ENCODE measurements at regions not wholly inside any gene's neighbourhood (a gene's known extent, or its start where the extent isn't known, plus 50 kb on each side); places are given as distances from the start of the nearest gene placed in this dataset.

- Histone ChIP-seq H3K36me3 (ENCODE audit: control insufficient read depth, insufficient read depth, low read length) (no peaks in the 10 kb centered on the region), H3K9ac (ENCODE audit: low read length) (no peak overlapping the region), H3K27me3 (ENCODE audit: control insufficient read depth, insufficient read depth, low read length) (peaks cover 64% of the 10 kb centered on the region), H3K4me1 (ENCODE audit: control insufficient read depth, insufficient read depth, low read length) (peaks cover 14% of the 10 kb centered on the region), H3K9me3 (ENCODE audit: control insufficient read depth, insufficient read depth, low read depth, low read length) (no peaks in the 10 kb centered on the region), H3K27ac (ENCODE audit: low read depth, low read length) (no peak overlapping the region), H3K4me3 (ENCODE audit: low read depth, low read length) (no peak overlapping the region)
Measured at GRCh38 chr5:12237837-12238575, 333.8 kb upstream of the CTNND2 start.

GRCh38 chr5:12230659-12231058 lies 326.4 kb upstream of the CTNND2 start:
- Histone ChIP-seq H3K4me1 (ENCODE audit: control insufficient read depth, insufficient read depth, low read length) (peaks cover 9% of the 10 kb centered on the region; the same call in 1 of the 2 replicates), H3K9me3 (ENCODE audit: control insufficient read depth, insufficient read depth, low read depth, low read length) (no peaks in the 10 kb centered on the region), H3K27me3 (ENCODE audit: control insufficient read depth, insufficient read depth, low read length) (peaks cover 7% of the 10 kb centered on the region), H3K27ac (ENCODE audit: low read depth, low read length) (no peak overlapping the region), H3K9ac (ENCODE audit: low read length) (no peak overlapping the region), H3K4me3 (ENCODE audit: low read depth, low read length) (no peak overlapping the region), H3K36me3 (ENCODE audit: control insufficient read depth, insufficient read depth, low read length) (no peaks in the 10 kb centered on the region)

- H3K4me1 ChIP-seq (ENCODE audit: control insufficient read depth, insufficient read depth, low read length), result peaks cover 4% of the 10 kb centered on the region; the same call in 1 of the 2 replicates
- H3K4me3 ChIP-seq (ENCODE audit: low read depth, low read length), result no peak overlapping the region
- peaks cover 2% of the 10 kb centered on the region; the same call in 1 of the 2 replicates for H3K36me3 ChIP-seq (ENCODE audit: control insufficient read depth, insufficient read depth, low read length)
- no peaks in the 10 kb centered on the region for H3K27me3 ChIP-seq (ENCODE audit: control insufficient read depth, insufficient read depth, low read length)
- no peak overlapping the region for H3K9ac ChIP-seq (ENCODE audit: low read length)
- H3K27ac ChIP-seq (ENCODE audit: low read depth, low read length), result no peak overlapping the region
- peaks cover 12% of the 10 kb centered on the region for H3K9me3 ChIP-seq (ENCODE audit: control insufficient read depth, insufficient read depth, low read depth, low read length)
Measured at GRCh38 chr5:12217039-12217438, 312.8 kb upstream of the CTNND2 start.

GRCh38 chr5:12214267-12215015 lies 310.2 kb upstream of the CTNND2 start:
- H3K4me3 ChIP-seq (ENCODE audit: low read depth, low read length), result no peak overlapping the region
- no peak overlapping the region for H3K27ac ChIP-seq (ENCODE audit: low read depth, low read length)
- H3K9me3 ChIP-seq (ENCODE audit: control insufficient read depth, insufficient read depth, low read depth, low read length), result peaks cover 12% of the 10 kb centered on the region
- H3K4me1 ChIP-seq (ENCODE audit: control insufficient read depth, insufficient read depth, low read length), result peaks cover 4% of the 10 kb centered on the region; the same call in 1 of the 2 replicates
- no peaks in the 10 kb centered on the region for H3K27me3 ChIP-seq (ENCODE audit: control insufficient read depth, insufficient read depth, low read length)
- H3K36me3 ChIP-seq (ENCODE audit: control insufficient read depth, insufficient read depth, low read length), result peaks cover 2% of the 10 kb centered on the region; the same call in 1 of the 2 replicates
- H3K9ac ChIP-seq (ENCODE audit: low read length), result no peak overlapping the region

GRCh38 chr5:12208366-12209100 lies 304.3 kb upstream of the CTNND2 start:
- Histone ChIP-seq H3K4me3 (ENCODE audit: low read depth, low read length) (no peak overlapping the region), H3K36me3 (ENCODE audit: control insufficient read depth, insufficient read depth, low read length) (no peaks in the 10 kb centered on the region), H3K27ac (ENCODE audit: low read depth, low read length) (no peak overlapping the region), H3K9me3 (ENCODE audit: control insufficient read depth, insufficient read depth, low read depth, low read length) (no peaks in the 10 kb centered on the region), H3K4me1 (ENCODE audit: control insufficient read depth, insufficient read depth, low read length) (peaks cover 4% of the 10 kb centered on the region; the same call in 1 of the 2 replicates), H3K27me3 (ENCODE audit: control insufficient read depth, insufficient read depth, low read length) (no peaks in the 10 kb centered on the region), H3K9ac (ENCODE audit: low read length) (no peak overlapping the region)

- Histone ChIP-seq H3K4me1 (ENCODE audit: control insufficient read depth, insufficient read depth, low read length) (peaks cover 4% of the 10 kb centered on the region; the same call in 1 of the 2 replicates), H3K9ac (ENCODE audit: low read length) (no peak overlapping the region), H3K27ac (ENCODE audit: low read depth, low read length) (no peak overlapping the region), H3K4me3 (ENCODE audit: low read depth, low read length) (no peak overlapping the region), H3K27me3 (ENCODE audit: control insufficient read depth, insufficient read depth, low read length) (no peaks in the 10 kb centered on the region), H3K9me3 (ENCODE audit: control insufficient read depth, insufficient read depth, low read depth, low read length) (no peaks in the 10 kb centered on the region), H3K36me3 (ENCODE audit: control insufficient read depth, insufficient read depth, low read length) (no peaks in the 10 kb centered on the region)
Measured at GRCh38 chr5:12204761-12205160, 300.5 kb upstream of the CTNND2 start.

- Histone ChIP-seq H3K4me3 (ENCODE audit: low read depth, low read length) (no peak overlapping the region), H3K27ac (ENCODE audit: low read depth, low read length) (no peak overlapping the region), H3K9me3 (ENCODE audit: control insufficient read depth, insufficient read depth, low read depth, low read length) (no peaks in the 10 kb centered on the region)
Measured at GRCh38 chr5:12193536-12193935, 289.3 kb upstream of the CTNND2 start.

GRCh38 chr5:12183003-12183402 lies 278.8 kb upstream of the CTNND2 start:
- no peak overlapping the region for H3K4me3 ChIP-seq (ENCODE audit: low read depth, low read length)
- no peaks in the 10 kb centered on the region for H3K27me3 ChIP-seq (ENCODE audit: control insufficient read depth, insufficient read depth, low read length)
- no peaks in the 10 kb centered on the region for H3K36me3 ChIP-seq (ENCODE audit: control insufficient read depth, insufficient read depth, low read length)
- no peak overlapping the region for H3K27ac ChIP-seq (ENCODE audit: low read depth, low read length)
- no peak overlapping the region for H3K9ac ChIP-seq (ENCODE audit: low read length)
- H3K9me3 ChIP-seq (ENCODE audit: control insufficient read depth, insufficient read depth, low read depth, low read length), result peaks cover 4% of the 10 kb centered on the region; the same call in 1 of the 2 replicates
- H3K4me1 ChIP-seq (ENCODE audit: control insufficient read depth, insufficient read depth, low read length), result no peaks in the 10 kb centered on the region

More at GRCh38 chr5:12193536-12193935, 289.3 kb upstream of the CTNND2 start:
- no peaks in the 10 kb centered on the region for H3K4me1 ChIP-seq (ENCODE audit: control insufficient read depth, insufficient read depth, low read length)
- H3K36me3 ChIP-seq (ENCODE audit: control insufficient read depth, insufficient read depth, low read length), result no peaks in the 10 kb centered on the region
- no peak overlapping the region for H3K9ac ChIP-seq (ENCODE audit: low read length)
- no peaks in the 10 kb centered on the region for H3K27me3 ChIP-seq (ENCODE audit: control insufficient read depth, insufficient read depth, low read length)

GRCh38 chr5:12177851-12178250 lies 273.6 kb upstream of the CTNND2 start:
- Histone ChIP-seq H3K9ac (ENCODE audit: low read length) (no peak overlapping the region), H3K4me1 (ENCODE audit: control insufficient read depth, insufficient read depth, low read length) (peaks cover 31% of the 10 kb centered on the region), H3K27ac (ENCODE audit: low read depth, low read length) (no peak overlapping the region), H3K36me3 (ENCODE audit: control insufficient read depth, insufficient read depth, low read length) (no peaks in the 10 kb centered on the region), H3K4me3 (ENCODE audit: low read depth, low read length) (no peak overlapping the region), H3K27me3 (ENCODE audit: control insufficient read depth, insufficient read depth, low read length) (no peaks in the 10 kb centered on the region), H3K9me3 (ENCODE audit: control insufficient read depth, insufficient read depth, low read depth, low read length) (peaks cover 4% of the 10 kb centered on the region; the same call in 1 of the 2 replicates)

GRCh38 chr5:12177225-12177624 lies 273.0 kb upstream of the CTNND2 start:
- Histone ChIP-seq H3K4me1 (ENCODE audit: control insufficient read depth, insufficient read depth, low read length) (peaks cover 31% of the 10 kb centered on the region), H3K27me3 (ENCODE audit: control insufficient read depth, insufficient read depth, low read length) (no peaks in the 10 kb centered on the region), H3K9me3 (ENCODE audit: control insufficient read depth, insufficient read depth, low read depth, low read length) (peaks cover 4% of the 10 kb centered on the region; the same call in 1 of the 2 replicates), H3K9ac (ENCODE audit: low read length) (no peak overlapping the region), H3K4me3 (ENCODE audit: low read depth, low read length) (no peak overlapping the region), H3K36me3 (ENCODE audit: control insufficient read depth, insufficient read depth, low read length) (no peaks in the 10 kb centered on the region), H3K27ac (ENCODE audit: low read depth, low read length) (no peak overlapping the region)

All from HUES6 (cell line).